H1 (cell line): ENCODE measurements at regions not wholly inside any gene's neighbourhood (a gene's known extent, or its start where the extent isn't known, plus 50 kb on each side); places are given as distances from the start of the nearest gene placed in this dataset.

ENCODE experiments used
- CTCF ChIA-PET: fragments of 300-600 bp; sonication (Branson Sonifier 250); formaldehyde crosslinking; loops from one replicate; lab custom pipeline; 2021; ENCODE audit not compliant: partially characterized antibody; lab: Charles Lee
- POLR2A ChIA-PET: fragments of 300-600 bp; sonication (Branson Sonifier 250); formaldehyde crosslinking; loops from one replicate; lab custom pipeline; 2021; ENCODE audit warnings: inconsistent platforms; ENCODE audit not compliant: partially characterized antibody; lab: Charles Lee
- DNase-seq, 2 experiments: peaks; one replicate each; pipeline versions ENCODE4 v3.0.0 to v3.0.0-alpha.2; 2010 to 2022; ENCODE audit warnings: low spot score in 2 of 2, low read depth in 1 of 2, mixed read lengths in 1 of 2
- FAIRE-seq: peaks from 2 replicates; lab custom pipeline; 2011; peaks lifted over from hg19 to GRCh38; lab: Jason Lieb, UNC
- H2AFZ ChIP-seq: 2 replicates; pipeline ENCODE4 v1.8.1; 2012; ENCODE audit warnings: low read length, inconsistent platforms
- H2AK5ac ChIP-seq: 2 replicates; pipeline ENCODE4 v1.6.1; 2013; ENCODE audit warnings: low read depth, low read length
- H2BK120ac ChIP-seq: replicated peaks from 2 replicates; pipeline ENCODE3; 2013; ENCODE audit warnings: low read depth, low read length, inconsistent platforms
- H2BK12ac ChIP-seq: 2 replicates; pipeline ENCODE4 v1.6.1; 2013; ENCODE audit warnings: low read depth, low read length
- H2BK15ac ChIP-seq: 2 replicates; pipeline ENCODE4 v1.6.1; 2013; ENCODE audit warnings: low read length
- H2BK20ac ChIP-seq: 2 replicates; pipeline ENCODE4 v1.6.1; 2013; ENCODE audit warnings: low read length
- H2BK5ac ChIP-seq: 2 replicates; pipeline ENCODE4 v1.6.1; 2013; ENCODE audit warnings: low read depth, low read length
- H3K14ac ChIP-seq: 2 replicates; pipeline ENCODE4 v1.6.1; 2013; ENCODE audit warnings: inconsistent platforms; ENCODE audit not compliant: insufficient read length
- H3K18ac ChIP-seq: 2 replicates; pipeline ENCODE4 v1.6.1; 2013; ENCODE audit warnings: low read length; ENCODE audit errors: extremely low read depth
- H3K23ac ChIP-seq: 2 replicates; pipeline ENCODE4 v1.6.1; 2013; ENCODE audit warnings: inconsistent platforms; ENCODE audit not compliant: insufficient read length
- H3K23me2 ChIP-seq: 2 replicates; pipeline ENCODE4 v1.6.1; 2013; ENCODE audit warnings: low read depth, low read length
- H3K27ac ChIP-seq: 2 replicates; pipeline ENCODE4 v1.6.1; 2011; ENCODE audit warnings: low read depth, low read length, inconsistent platforms
- H3K27me3 ChIP-seq, 4 experiments: replicated peaks in 1 of 4; 1 replicate in 1 of 4; 2 replicates in 3 of 4; pipeline versions ENCODE4 v1.6.1 to v1.8.1; 2011 to 2013; ENCODE audit warnings: low read length in 3 of 4, mild to moderate bottlenecking in 3 of 4, inconsistent platforms in 2 of 4, mixed read lengths in 2 of 4, moderate library complexity in 1 of 4; ENCODE audit not compliant: control insufficient read depth in 3 of 4, insufficient read depth in 3 of 4; ENCODE audit errors: extremely low read depth in 1 of 4
- H3K36me3 ChIP-seq, 4 experiments: 2 replicates each; pipeline versions ENCODE4 v1.6.1 to v1.8.1; 2011 to 2013; ENCODE audit warnings: mild to moderate bottlenecking in 4 of 4, low read length in 3 of 4, moderate library complexity in 2 of 4, control low read depth in 1 of 4, inconsistent platforms in 1 of 4; ENCODE audit not compliant: insufficient read depth in 4 of 4, control insufficient read depth in 2 of 4
- H3K4ac ChIP-seq: replicated peaks from 2 replicates; pipeline ENCODE3; 2013; ENCODE audit warnings: low read length, low read depth, mixed read lengths, inconsistent platforms; ENCODE audit not compliant: insufficient read length
- H3K4me1 ChIP-seq, 4 experiments: replicated peaks in 1 of 4; 1 replicate in 1 of 4; 2 replicates in 3 of 4; pipeline versions ENCODE4 v1.6.1 to v1.8.1; 2011 to 2013; ENCODE audit warnings: low read length in 3 of 4, inconsistent platforms in 2 of 4, mixed read lengths in 1 of 4; ENCODE audit not compliant: insufficient read depth in 4 of 4, control insufficient read depth in 3 of 4
- H3K4me2 ChIP-seq, 2 experiments: 2 replicates each; pipeline versions ENCODE4 v1.6.1 to v1.8.1; 2011 to 2013; ENCODE audit warnings: low read depth in 2 of 2, low read length in 2 of 2, control low read depth in 1 of 2, inconsistent platforms in 1 of 2, mild to moderate bottlenecking in 1 of 2; ENCODE audit not compliant: insufficient read depth in 1 of 2
- H3K4me3 ChIP-seq, 4 experiments: fragments of 200-600, 300-600 bp in 1 of 4; sonication (generic), shearing (Covaris generic), sonication (Bioruptor Twin) in 1 of 4; 2 replicates each; pipeline versions ENCODE4 v1.5.1 to v1.8.1; 2011 to 2016; ENCODE audit warnings: low read length in 4 of 4, low read depth in 3 of 4, control low read depth in 2 of 4, inconsistent platforms in 2 of 4, mild to moderate bottlenecking in 2 of 4, mixed read lengths in 1 of 4, moderate library complexity in 1 of 4; ENCODE audit not compliant: insufficient read depth in 2 of 4; ENCODE audit errors: extremely low read depth in 1 of 4
- H3K56ac ChIP-seq: replicated peaks from 2 replicates; pipeline ENCODE3; 2013; ENCODE audit warnings: low read depth, mild to moderate bottlenecking, mixed read lengths, low read length, inconsistent platforms; ENCODE audit not compliant: insufficient read length
- H3K79me1 ChIP-seq: 2 replicates; pipeline ENCODE4 v1.6.1; 2013; ENCODE audit warnings: low read depth, low read length, control low read depth
- H3K79me2 ChIP-seq, 2 experiments: 2 replicates each; pipeline versions ENCODE4 v1.6.1 to v1.8.1; 2012 to 2013; ENCODE audit warnings: low read length in 2 of 2, mild to moderate bottlenecking in 2 of 2, inconsistent platforms in 1 of 2; ENCODE audit not compliant: insufficient read depth in 2 of 2, control insufficient read depth in 1 of 2
- H3K9ac ChIP-seq, 4 experiments: replicated peaks in 1 of 4; 1 replicate in 1 of 4; 2 replicates in 3 of 4; pipeline versions ENCODE4 v1.6.1 to v1.8.1; 2011 to 2013; ENCODE audit warnings: low read depth in 3 of 4, low read length in 3 of 4, control low read depth in 2 of 4, mild to moderate bottlenecking in 2 of 4, moderate library complexity in 2 of 4, inconsistent platforms in 1 of 4; ENCODE audit errors: extremely low read depth in 1 of 4
- H3K9me3 ChIP-seq, 2 experiments: 2 replicates each; pipeline versions ENCODE4 v1.6.1 to v1.8.1; 2012 to 2013; ENCODE audit warnings: mild to moderate bottlenecking in 2 of 2, moderate library complexity in 2 of 2, control low read depth in 1 of 2, inconsistent platforms in 1 of 2, low read depth in 1 of 2, low read length in 1 of 2, mixed read lengths in 1 of 2; ENCODE audit not compliant: insufficient read depth in 2 of 2
- H4K20me1 ChIP-seq, 2 experiments: replicated peaks in 1 of 2; 2 replicates each; pipeline versions ENCODE3 to v1.8.1; 2011 to 2013; ENCODE audit warnings: inconsistent platforms in 2 of 2, low read length in 2 of 2, mild to moderate bottlenecking in 1 of 2; ENCODE audit not compliant: insufficient read depth in 2 of 2, control insufficient read depth in 1 of 2
- H4K5ac ChIP-seq: 2 replicates; pipeline ENCODE4 v1.6.1; 2013; ENCODE audit warnings: low read length, low read depth, mixed read lengths, inconsistent platforms; ENCODE audit not compliant: insufficient read length
- H4K8ac ChIP-seq: 2 replicates; pipeline ENCODE4 v1.8.0; 2013; ENCODE audit warnings: mild to moderate bottlenecking, moderate library complexity, low read length, inconsistent platforms; ENCODE audit not compliant: insufficient read depth; ENCODE audit errors: extremely low read depth
- H4K91ac ChIP-seq: replicated peaks from 2 replicates; pipeline ENCODE3; 2013; ENCODE audit warnings: low read length, mixed read lengths, inconsistent platforms; ENCODE audit not compliant: insufficient read length
- CHD7 ChIP-seq: fragments of 300-600 bp; sonication (generic); IDR thresholded peaks from 2 replicates; pipeline ENCODE4 v1.7.1; 2012; ENCODE audit warnings: low read length, moderate library complexity, mild to moderate bottlenecking, inconsistent platforms; ENCODE audit not compliant: insufficient replicate concordance
- FOSL1 ChIP-seq: IDR thresholded peaks from 2 replicates; pipeline ENCODE4 v1.6.1; 2011; ENCODE audit warnings: mild to moderate bottlenecking, low read depth, low read length, moderate library complexity; ENCODE audit not compliant: insufficient read depth

- FAIRE-seq (no peak), DNase-seq (no peak)
- no peaks in the 10 kb centered on the region for H3K27me3 ChIP-seq
- H3K9me3 ChIP-seq: no peaks in the 10 kb centered on the region
- ChIA-PET POLR2A (no interaction called here), CTCF (no interaction called here)
- no peak overlapping the region for H3K4me3 ChIP-seq
- no peak overlapping the region for H2BK20ac ChIP-seq
- no peak overlapping the region for H2AFZ ChIP-seq
- no peaks in the 10 kb centered on the region for H3K4me1 ChIP-seq
- H3K79me2 ChIP-seq: no peaks in the 10 kb centered on the region
- H3K9ac ChIP-seq: no peak overlapping the region
- no peak overlapping the region for H3K4ac ChIP-seq
- H3K27ac ChIP-seq: no peak overlapping the region
- no peak overlapping the region for H4K91ac ChIP-seq
- H3K23me2 ChIP-seq: no peaks in the 10 kb centered on the region; the same call in 1 of the 2 replicates
- no peaks in the 10 kb centered on the region for H3K79me1 ChIP-seq
- no peak overlapping the region for H3K14ac ChIP-seq
- no peak overlapping the region for H4K8ac ChIP-seq
- H2BK15ac ChIP-seq: no peak overlapping the region
- H4K5ac ChIP-seq: no peak overlapping the region
- H3K56ac ChIP-seq: no peak overlapping the region
- H3K18ac ChIP-seq: no peak overlapping the region
- H2BK5ac ChIP-seq: no peak overlapping the region
- H2BK120ac ChIP-seq: no peak overlapping the region
- H3K36me3 ChIP-seq: no peaks in the 10 kb centered on the region
- no peak overlapping the region for H3K4me2 ChIP-seq
- no peak overlapping the region for H2BK12ac ChIP-seq
- no peak overlapping the region for H2AK5ac ChIP-seq
- H4K20me1 ChIP-seq: no peaks in the 10 kb centered on the region
- H3K23ac ChIP-seq: no peak overlapping the region
- TF ChIP-seq FOSL1: no peak
- TF ChIP-seq CHD7: no peak
These were observed 1226.5 kb downstream of the C4orf33 start for GRCh38 chr4:130322439-130322838.
